Upper lobe of right lung (tissue), 1 donor: ENCODE measurements at regions not wholly inside any gene's neighbourhood (a gene's known extent, or its start where the extent isn't known, plus 50 kb on each side); places are given as distances from the start of the nearest gene placed in this dataset.

ENCODE experiments used
- ATAC-seq: fragments of 200-7000 bp; cut with Tn5 transposase; one replicate; pipeline ENCODE4 v1.9.1; 2020; ENCODE audit warnings: mild to moderate bottlenecking, moderate library complexity
- DNase-seq: peaks from one replicate; pipeline ENCODE4 v3.0.0-alpha.2; 2020
- H3K27ac ChIP-seq: fragments of 200-600 bp; one replicate; pipeline ENCODE4 v1.8.0; 2022
- H3K27me3 ChIP-seq: fragments of 200-600 bp; one replicate; pipeline ENCODE4 v1.8.0; 2022; ENCODE audit warnings: mild to moderate bottlenecking
- H3K36me3 ChIP-seq: fragments of 200-600 bp; one replicate; pipeline ENCODE4 v1.8.0; 2022
- H3K4me1 ChIP-seq: fragments of 200-600 bp; one replicate; pipeline ENCODE4 v1.8.0; 2022
- H3K4me3 ChIP-seq: fragments of 200-600 bp; one replicate; pipeline ENCODE4 v1.8.0; 2022; ENCODE audit warnings: mild to moderate bottlenecking
- H3K9me3 ChIP-seq: fragments of 200-600 bp; one replicate; pipeline ENCODE4 v1.8.0; 2022
- CTCF ChIP-seq: fragments of 200-600 bp; IDR thresholded peaks from one replicate; pipeline ENCODE4 v1.8.0; 2022; ENCODE audit warnings: antibody characterized with exemption
- intact Hi-C: fragments of 100-400 bp; cut with DNase I; formaldehyde crosslinking; loops from one replicate; pipeline ENCODE4 v1.11.0; 2022
- donor health status: DM: no; HTN: yes; CAD: no; lungs with severe emphysema.

- no peak for ATAC-seq
- no peaks in the 10 kb centered on the region for H3K9me3 ChIP-seq
- H3K27ac ChIP-seq, result no peak overlapping the region
- H3K36me3 ChIP-seq, result no peaks in the 10 kb centered on the region
- intact Hi-C loops, result no loop called here
- no peaks in the 10 kb centered on the region for H3K4me1 ChIP-seq
- H3K27me3 ChIP-seq, result no peaks in the 10 kb centered on the region
- TF ChIP-seq CTCF, result no peak
- no peak overlapping the region for H3K4me3 ChIP-seq
- DNase-seq, result no peak
Measured at GRCh38 chr9:15033316-15033715, 123.1 kb upstream of the FREM1 start.

GRCh38 chr9:15032860-15033259 is 122.6 kb upstream of the FREM1 start:
- no peaks in the 10 kb centered on the region for H3K27me3 ChIP-seq
- ATAC-seq, result no peak
- intact Hi-C loops, result no loop called here
- H3K36me3 ChIP-seq, result no peaks in the 10 kb centered on the region
- no peaks in the 10 kb centered on the region for H3K4me1 ChIP-seq
- H3K4me3 ChIP-seq, result no peak overlapping the region
- no peaks in the 10 kb centered on the region for H3K9me3 ChIP-seq
- no peak for TF ChIP-seq CTCF
- DNase-seq, result no peak
- H3K27ac ChIP-seq, result no peak overlapping the region

GRCh38 chr9:15021146-15021545 is 110.9 kb upstream of the FREM1 start:
- ATAC-seq (no peak), DNase-seq (no peak)
- no peak for TF ChIP-seq CTCF
- Histone ChIP-seq H3K27me3 (no peaks in the 10 kb centered on the region), H3K9me3 (no peaks in the 10 kb centered on the region), H3K4me3 (no peak overlapping the region), H3K36me3 (no peaks in the 10 kb centered on the region), H3K27ac (no peak overlapping the region), H3K4me1 (no peaks in the 10 kb centered on the region)
- intact Hi-C loops, result no loop called here

GRCh38 chr9:15018096-15018637 is 107.9 kb upstream of the FREM1 start:
- no peak for DNase-seq

GRCh38 chr9:15010581-15010980 is 100.4 kb upstream of the FREM1 start:
- DNase-seq, result no peak
- Histone ChIP-seq H3K36me3 (no peaks in the 10 kb centered on the region), H3K27ac (no peak overlapping the region), H3K4me1 (no peaks in the 10 kb centered on the region), H3K4me3 (no peak overlapping the region), H3K27me3 (no peaks in the 10 kb centered on the region), H3K9me3 (no peaks in the 10 kb centered on the region)
- TF ChIP-seq CTCF, result no peak
- ATAC-seq, result no peak
- intact Hi-C loops, result no loop called here

More at GRCh38 chr9:15018096-15018637, 107.9 kb upstream of the FREM1 start:
- peak; percentile 57 for ATAC-seq
- H3K4me1 ChIP-seq, result no peaks in the 10 kb centered on the region
- H3K27me3 ChIP-seq, result no peaks in the 10 kb centered on the region
- intact Hi-C loops, result no loop called here
- H3K27ac ChIP-seq, result no peak overlapping the region
- no peaks in the 10 kb centered on the region for H3K9me3 ChIP-seq
- H3K4me3 ChIP-seq, result no peak overlapping the region
- no peak for TF ChIP-seq CTCF
- no peaks in the 10 kb centered on the region for H3K36me3 ChIP-seq

GRCh38 chr9:15007698-15008097 is 97.5 kb upstream of the FREM1 start:
- no peak for ATAC-seq
- no peak for DNase-seq
- H3K4me1 ChIP-seq, result no peaks in the 10 kb centered on the region
- no peaks in the 10 kb centered on the region for H3K9me3 ChIP-seq
- no peak for TF ChIP-seq CTCF
- H3K36me3 ChIP-seq, result no peaks in the 10 kb centered on the region
- no peak overlapping the region for H3K4me3 ChIP-seq
- no peaks in the 10 kb centered on the region for H3K27me3 ChIP-seq
- H3K27ac ChIP-seq, result no peak overlapping the region
- intact Hi-C loops, result no loop called here
